GM12865 (cell line): ENCODE measurements at regions not wholly inside any gene's neighbourhood (a gene's known extent, or its start where the extent isn't known, plus 50 kb on each side); places are given as distances from the start of the nearest gene placed in this dataset.

Experiments
- DNase-seq: peaks from one replicate; pipeline ENCODE4 v3.0.0; 2010; ENCODE audit warnings: low read depth
- H3K4me3 ChIP-seq: 2 replicates; pipeline ENCODE4 v1.5.1; 2011; ENCODE audit warnings: mild to moderate bottlenecking, low read depth, low read length, control low read depth
- CTCF ChIP-seq: IDR thresholded peaks from 2 replicates; pipeline ENCODE4 v1.5.1; 2011; ENCODE audit warnings: low read length, control low read depth, low read depth, inconsistent platforms; ENCODE audit not compliant: insufficient read depth; ENCODE audit errors: missing control alignments

- H3K4me3 ChIP-seq, result no peak overlapping the region
- DNase-seq, result no peak
- TF ChIP-seq CTCF, result no peak
Observed at GRCh38 chr16:5510819-5511370, 413.3 kb upstream of the EEF2KMT start.

- DNase-seq, result no peak
- TF ChIP-seq CTCF, result no peak
- no peak overlapping the region for H3K4me3 ChIP-seq
Observed at GRCh38 chr16:5509794-5510193, 412.2 kb upstream of the EEF2KMT start.

- DNase-seq, result no peak
- no peak for TF ChIP-seq CTCF
- H3K4me3 ChIP-seq, result no peak overlapping the region
Observed at GRCh38 chr16:5509336-5509735, 411.7 kb upstream of the EEF2KMT start.

GRCh38 chr16:5508371-5508770 is 410.8 kb upstream of the EEF2KMT start:
- TF ChIP-seq CTCF, result no peak
- DNase-seq, result no peak

GRCh38 chr16:5506021-5506420 is 408.4 kb upstream of the EEF2KMT start:
- H3K4me3 ChIP-seq, result no peak overlapping the region
- TF ChIP-seq CTCF, result no peak
- no peak for DNase-seq

More at GRCh38 chr16:5508371-5508770, 410.8 kb upstream of the EEF2KMT start:
- H3K4me3 ChIP-seq, result no peak overlapping the region

GRCh38 chr16:5505091-5505887 is 407.7 kb upstream of the EEF2KMT start:
- DNase-seq, result no peak
- TF ChIP-seq CTCF, result no peak
- no peak overlapping the region for H3K4me3 ChIP-seq

- no peak overlapping the region for H3K4me3 ChIP-seq
- DNase-seq, result no peak
- no peak for TF ChIP-seq CTCF
Observed at GRCh38 chr16:5504064-5504781, 406.6 kb upstream of the EEF2KMT start.
